ENCODE measurements at regions not wholly inside any gene's neighbourhood (a gene's known extent, or its start where the extent isn't known, plus 50 kb on each side); places are given as distances from the start of the nearest gene placed in this dataset.

- no peak for DNase-seq (ENCODE audit: extremely low spot score, unreplicated experiment)
- peaks cover 13% of the 10 kb centered on the region for H3K9me3 Mint-ChIP-seq
- H3K27me3 Mint-ChIP-seq: peaks cover 21% of the 10 kb centered on the region
- TF ChIP-seq, protein P1, sequence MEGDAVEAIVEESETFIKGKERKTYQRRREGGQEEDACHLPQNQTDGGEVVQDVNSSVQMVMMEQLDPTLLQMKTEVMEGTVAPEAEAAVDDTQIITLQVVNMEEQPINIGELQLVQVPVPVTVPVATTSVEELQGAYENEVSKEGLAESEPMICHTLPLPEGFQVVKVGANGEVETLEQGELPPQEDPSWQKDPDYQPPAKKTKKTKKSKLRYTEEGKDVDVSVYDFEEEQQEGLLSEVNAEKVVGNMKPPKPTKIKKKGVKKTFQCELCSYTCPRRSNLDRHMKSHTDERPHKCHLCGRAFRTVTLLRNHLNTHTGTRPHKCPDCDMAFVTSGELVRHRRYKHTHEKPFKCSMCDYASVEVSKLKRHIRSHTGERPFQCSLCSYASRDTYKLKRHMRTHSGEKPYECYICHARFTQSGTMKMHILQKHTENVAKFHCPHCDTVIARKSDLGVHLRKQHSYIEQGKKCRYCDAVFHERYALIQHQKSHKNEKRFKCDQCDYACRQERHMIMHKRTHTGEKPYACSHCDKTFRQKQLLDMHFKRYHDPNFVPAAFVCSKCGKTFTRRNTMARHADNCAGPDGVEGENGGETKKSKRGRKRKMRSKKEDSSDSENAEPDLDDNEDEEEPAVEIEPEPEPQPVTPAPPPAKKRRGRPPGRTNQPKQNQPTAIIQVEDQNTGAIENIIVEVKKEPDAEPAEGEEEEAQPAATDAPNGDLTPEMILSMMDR (conservative IDR thresholded peaks at IDR 0.05): no peak
- no peaks in the 10 kb centered on the region for H3K36me3 Mint-ChIP-seq
- peaks cover 11% of the 10 kb centered on the region for H3K4me1 Mint-ChIP-seq (ENCODE audit: unreplicated experiment)
- H3K4me3 Mint-ChIP-seq: no peak overlapping the region
- no peak overlapping the region for H3K27ac Mint-ChIP-seq
These were observed 188.2 kb downstream of the ERMARD start for GRCh38 chr6:169939554-169940164.

- Mint-ChIP-seq H3K9me3 (peaks cover 6% of the 10 kb centered on the region), H3K4me1 (ENCODE audit: unreplicated experiment) (peaks cover 11% of the 10 kb centered on the region), H3K4me3 (no peak overlapping the region), H3K27ac (no peak overlapping the region), H3K27me3 (peaks cover 21% of the 10 kb centered on the region), H3K36me3 (no peaks in the 10 kb centered on the region)
- no peak for DNase-seq (ENCODE audit: extremely low spot score, unreplicated experiment)
- TF ChIP-seq, protein P1 (conservative IDR thresholded peaks at IDR 0.05): no peak
These were observed 187.3 kb downstream of the ERMARD start for GRCh38 chr6:169938731-169939130.

DNA sequence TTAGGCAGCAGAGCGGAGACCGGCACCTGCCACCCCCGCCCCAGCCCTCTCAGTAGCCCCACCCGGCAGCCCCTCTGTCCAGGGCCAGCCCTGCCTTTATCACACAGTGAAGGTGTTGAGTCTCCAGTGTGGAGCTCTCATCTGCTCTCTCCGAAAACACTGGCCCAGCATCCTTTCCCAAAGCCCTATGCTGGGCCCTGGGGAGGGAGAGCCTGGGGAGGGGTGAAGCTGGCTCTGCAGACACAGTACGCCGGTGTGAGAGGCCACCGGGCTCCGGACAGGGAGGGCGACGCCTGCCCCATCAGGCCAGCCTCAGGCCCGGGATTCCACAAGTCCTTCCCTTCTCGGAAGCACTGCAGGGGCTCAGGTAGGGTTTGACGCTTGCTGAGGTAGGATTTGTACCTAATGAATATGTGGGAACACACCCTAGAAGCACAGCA lies 186.9 kb downstream of the ERMARD start:
- Mint-ChIP-seq H3K9me3 (peaks cover 2% of the 10 kb centered on the region), H3K36me3 (no peaks in the 10 kb centered on the region), H3K4me1 (ENCODE audit: unreplicated experiment) (peaks cover 11% of the 10 kb centered on the region), H3K27me3 (peaks cover 18% of the 10 kb centered on the region), H3K4me3 (no peak overlapping the region), H3K27ac (no peak overlapping the region)
- no peak for DNase-seq (ENCODE audit: extremely low spot score, unreplicated experiment)
- TF ChIP-seq, protein P1 (conservative IDR thresholded peaks at IDR 0.05): no peak

GRCh38 chr6:169937389-169938261 lies 186.2 kb downstream of the ERMARD start:
- DNase-seq (ENCODE audit: extremely low spot score, unreplicated experiment): no peak
- peaks cover 17% of the 10 kb centered on the region for H3K4me1 Mint-ChIP-seq (ENCODE audit: unreplicated experiment)
- H3K36me3 Mint-ChIP-seq: no peaks in the 10 kb centered on the region
- no peaks in the 10 kb centered on the region for H3K9me3 Mint-ChIP-seq
- no peak overlapping the region for H3K27ac Mint-ChIP-seq
- H3K27me3 Mint-ChIP-seq: peaks cover 17% of the 10 kb centered on the region
- no peak overlapping the region for H3K4me3 Mint-ChIP-seq
- TF ChIP-seq, protein P1 (conservative IDR thresholded peaks at IDR 0.05): no peak

DNA sequence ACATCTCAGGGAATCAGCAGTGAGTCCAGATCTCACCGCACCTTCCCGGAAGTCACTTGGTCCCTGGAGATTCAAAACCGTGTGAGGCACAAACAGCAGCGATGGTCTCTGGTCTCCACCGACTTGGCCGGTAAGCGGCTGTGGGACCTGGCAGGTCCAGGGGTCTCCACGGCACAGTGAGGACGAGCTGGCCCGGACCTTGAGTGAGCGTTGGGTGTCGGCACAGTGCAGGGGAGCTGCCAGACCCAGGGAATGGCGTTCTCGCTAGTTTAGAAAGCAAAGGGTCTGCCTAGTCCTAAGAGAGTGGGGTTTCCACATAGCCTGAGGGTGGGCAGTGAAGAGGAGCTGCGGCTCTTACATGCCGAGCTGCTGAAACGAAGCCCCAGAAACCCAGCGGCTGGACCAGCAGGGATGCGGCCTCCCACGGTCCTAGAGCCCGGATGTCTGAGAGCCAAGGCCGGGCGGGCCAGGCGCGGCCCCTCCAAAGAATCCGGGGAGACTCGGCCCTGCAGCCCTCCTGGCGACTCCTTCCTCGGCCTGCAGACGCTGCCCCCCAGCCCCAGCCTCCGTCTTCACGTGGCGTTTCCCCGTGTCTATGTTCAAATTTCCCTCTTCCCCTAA lies 185.0 kb downstream of the ERMARD start:
- Mint-ChIP-seq H3K36me3 (no peaks in the 10 kb centered on the region), H3K4me1 (ENCODE audit: unreplicated experiment) (peaks cover 21% of the 10 kb centered on the region), H3K27ac (no peak overlapping the region), H3K4me3 (no peak overlapping the region), H3K27me3 (peaks cover 14% of the 10 kb centered on the region), H3K9me3 (no peaks in the 10 kb centered on the region)
- TF ChIP-seq, protein P1 (conservative IDR thresholded peaks at IDR 0.05): no peak
- DNase-seq (ENCODE audit: extremely low spot score, unreplicated experiment): no peak

Measured in type B pancreatic cell (in vitro differentiated cells).